NCI-H2227 (cell line): ENCODE measurements at regions not wholly inside any gene's neighbourhood (a gene's known extent, or its start where the extent isn't known, plus 50 kb on each side); places are given as distances from the start of the nearest gene placed in this dataset.
"Not testable (repeated sequence)": the region's sequence is repeated elsewhere in the genome, so short reads cannot be mapped to it uniquely, and the experiment has no call there.

Experiments
- DNase-seq: peaks from one replicate; lab custom pipeline; 2025; ENCODE audit not compliant: unreplicated experiment; lab: John Stamatoyannopoulos, UW

DNA sequence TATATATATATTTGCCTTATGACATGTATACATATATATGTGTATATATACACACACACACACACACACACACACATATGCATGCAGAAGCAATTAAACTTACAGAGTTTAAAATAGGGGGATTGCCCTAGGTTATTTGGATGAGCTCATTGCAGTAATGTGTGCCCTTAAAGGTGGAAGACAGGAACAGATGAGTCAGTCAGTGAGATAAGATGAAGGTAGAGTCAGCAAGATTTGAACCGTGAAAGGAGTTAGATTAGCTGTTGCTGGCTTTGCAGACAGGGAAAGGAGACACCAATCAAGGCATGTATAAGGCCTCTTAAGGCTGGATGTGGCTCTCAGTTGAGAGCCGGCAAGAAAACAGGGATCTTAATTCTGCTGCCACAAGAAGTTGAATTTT, 902.4 kb upstream of the RAG2 start:
- no peak for DNase-seq

- DNase-seq: no peak
These were observed 899.3 kb upstream of the RAG2 start for GRCh38 chr11:37497326-37497725.

GRCh38 chr11:37496201-37496600, 898.2 kb upstream of the RAG2 start:
- DNase-seq: no peak

- DNase-seq: no peak
These were observed 886.3 kb upstream of the RAG2 start for GRCh38 chr11:37484298-37484697.

- DNase-seq: no peak
These were observed 885.7 kb upstream of the RAG2 start for GRCh38 chr11:37483761-37484160.

GRCh38 chr11:37474889-37475288, 876.9 kb upstream of the RAG2 start:
- DNase-seq: no peak

DNA sequence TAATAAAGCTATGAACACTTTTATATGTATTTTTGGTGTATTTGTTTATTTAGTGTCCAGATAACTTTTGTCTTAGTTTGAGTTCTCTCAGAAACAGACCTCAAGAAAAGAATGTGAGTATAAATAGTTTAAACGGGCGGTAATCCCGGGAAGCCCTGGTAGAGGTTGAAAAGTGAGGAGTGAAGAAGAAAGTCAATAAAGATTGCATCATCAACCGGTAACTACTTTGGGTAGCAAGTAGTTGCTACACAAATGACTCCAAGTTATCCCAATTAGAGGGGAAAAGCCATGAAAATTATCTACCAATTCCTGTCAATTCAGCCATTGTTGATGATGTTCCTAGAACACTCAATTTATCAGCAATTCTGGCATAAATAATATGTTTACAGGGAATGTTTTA, 870.3 kb upstream of the RAG2 start:
- no peak for DNase-seq

GRCh38 chr11:37465221-37465620, 867.2 kb upstream of the RAG2 start:
- no peak for DNase-seq

GRCh38 chr11:37459456-37459855, 861.4 kb upstream of the RAG2 start:
- no peak for DNase-seq

- DNase-seq: no peak
These were observed 858.7 kb upstream of the RAG2 start for GRCh38 chr11:37456746-37457145.

DNA sequence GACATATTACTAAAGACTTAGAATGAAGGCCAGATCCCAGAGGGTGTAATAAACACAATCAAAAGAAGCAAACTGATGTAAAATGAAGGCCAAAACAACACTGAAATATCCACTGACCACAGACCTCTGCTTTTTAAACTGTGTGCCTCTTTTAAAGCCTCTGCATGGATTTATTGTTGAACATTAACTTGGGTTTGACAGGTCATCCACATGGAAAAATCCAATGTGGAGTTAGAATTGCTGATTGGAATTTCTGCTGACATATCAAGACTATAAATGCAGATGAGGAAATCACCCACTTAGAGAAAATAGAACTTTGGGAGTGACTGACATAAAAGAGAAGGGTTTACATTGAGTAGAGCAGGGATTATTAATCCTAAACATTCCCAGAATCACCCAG, 853.9 kb upstream of the RAG2 start:
- no peak for DNase-seq

DNA sequence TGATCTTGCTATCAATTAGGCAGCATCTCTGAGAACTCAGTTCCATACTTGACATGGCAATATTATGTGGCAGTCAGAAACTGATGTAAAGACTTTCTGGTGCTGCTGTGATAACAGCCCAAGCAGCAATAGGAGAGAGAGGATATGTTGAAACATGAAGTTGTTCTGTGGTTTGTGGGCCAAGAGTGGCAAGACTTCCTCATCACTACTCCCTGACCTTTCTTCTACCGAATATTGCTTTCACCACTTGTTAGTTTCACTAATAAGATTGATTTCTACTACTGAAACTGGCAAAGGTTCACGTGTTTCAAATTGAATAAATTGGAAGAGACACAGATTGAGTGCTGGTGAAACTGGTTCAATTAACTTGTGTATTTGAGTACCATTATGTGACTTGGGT, 852.6 kb upstream of the RAG2 start:
- no peak for DNase-seq

DNA sequence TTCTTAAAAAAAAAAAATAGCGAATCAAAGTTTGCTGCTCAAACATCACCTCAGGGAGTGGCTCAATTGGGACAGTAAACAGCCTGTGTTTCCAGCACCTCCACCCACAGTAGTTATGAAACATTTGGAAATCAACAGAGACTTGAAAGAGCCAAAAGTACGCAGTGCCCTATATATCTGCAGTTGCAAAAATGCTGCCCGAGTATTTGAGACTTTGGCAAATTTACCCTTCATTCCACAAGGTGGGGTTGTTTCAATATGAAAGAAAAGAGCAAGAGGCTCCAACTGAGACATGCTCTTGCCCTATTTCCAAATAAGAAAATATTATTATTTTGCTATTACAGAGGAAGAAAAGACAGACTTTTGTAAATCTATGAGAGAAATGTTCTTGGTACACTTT, 851.1 kb upstream of the RAG2 start:
- DNase-seq: peak; percentile 57

- DNase-seq: no peak
These were observed 844.5 kb upstream of the RAG2 start for GRCh38 chr11:37442576-37442975.

DNA sequence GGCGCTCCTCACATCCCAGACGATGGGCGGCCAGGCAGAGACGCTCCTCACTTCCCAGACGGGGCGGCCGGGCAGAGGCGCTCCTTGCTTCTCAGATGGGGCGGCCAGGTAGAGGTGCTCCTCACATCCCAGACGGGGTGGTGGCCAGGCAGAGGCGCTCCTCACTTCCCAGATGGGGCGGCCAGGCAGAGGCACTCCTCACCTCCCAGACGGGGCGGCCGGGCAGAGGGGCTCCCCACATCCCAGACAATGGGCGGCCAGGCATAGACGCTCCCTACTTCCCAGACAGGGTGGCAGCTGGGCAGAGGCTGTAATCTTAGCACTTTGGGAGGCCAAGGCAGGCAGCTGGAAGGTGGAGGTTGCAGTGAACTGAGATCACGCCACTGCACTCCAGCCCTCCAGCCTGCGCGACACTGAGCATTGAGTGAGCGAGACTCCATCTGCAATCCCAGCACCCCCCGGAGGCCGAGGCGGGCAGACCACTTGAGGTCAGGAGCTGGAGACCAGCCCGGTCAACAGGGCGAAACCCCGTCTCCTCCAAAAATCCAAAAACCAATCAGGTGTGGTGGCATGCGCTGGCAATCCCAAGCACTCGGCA, 833.7 kb upstream of the RAG2 start:
- not testable (repeated sequence) for DNase-seq

GRCh38 chr11:37430966-37431632, 833.1 kb upstream of the RAG2 start:
- DNase-seq: not testable (repeated sequence)

DNA sequence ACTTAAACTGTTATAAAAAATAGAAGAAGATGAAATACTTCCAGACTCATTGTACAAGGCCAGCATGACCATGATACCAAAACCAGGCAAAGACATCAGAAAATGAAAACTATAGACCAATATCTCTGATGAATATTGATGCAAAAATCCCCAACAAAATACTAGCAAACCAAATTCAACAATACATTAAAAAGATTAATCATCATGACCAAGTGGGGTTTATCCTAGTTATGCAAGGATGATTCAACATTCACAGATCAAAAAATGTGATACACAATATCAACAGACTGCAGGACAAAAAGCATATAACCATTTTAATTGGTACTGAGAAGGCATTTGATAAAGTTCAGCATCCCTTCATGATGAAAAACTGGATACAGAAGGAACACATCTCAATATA, 824.5 kb upstream of the RAG2 start:
- DNase-seq: no peak

- DNase-seq: no peak
These were observed 813.3 kb upstream of the RAG2 start for GRCh38 chr11:37411289-37411688.

DNA sequence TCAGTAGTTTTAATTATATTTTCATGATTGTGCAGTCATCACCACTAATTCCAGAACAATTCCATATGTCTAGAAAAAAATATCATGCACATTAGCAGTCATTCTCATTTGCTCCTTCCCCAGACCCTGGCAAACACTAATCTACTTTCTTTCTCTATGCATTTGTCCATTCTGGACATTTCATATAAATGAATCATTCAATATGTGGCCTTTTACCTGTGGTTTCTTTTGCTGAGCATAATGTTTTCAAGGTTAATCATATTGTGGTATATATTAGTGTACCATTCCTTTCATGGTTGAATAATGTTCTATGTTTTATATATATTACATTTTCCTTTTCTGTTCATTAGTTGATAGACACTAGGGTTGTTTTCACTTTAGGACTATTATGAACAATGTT, 811.1 kb upstream of the RAG2 start:
- no peak for DNase-seq

DNA sequence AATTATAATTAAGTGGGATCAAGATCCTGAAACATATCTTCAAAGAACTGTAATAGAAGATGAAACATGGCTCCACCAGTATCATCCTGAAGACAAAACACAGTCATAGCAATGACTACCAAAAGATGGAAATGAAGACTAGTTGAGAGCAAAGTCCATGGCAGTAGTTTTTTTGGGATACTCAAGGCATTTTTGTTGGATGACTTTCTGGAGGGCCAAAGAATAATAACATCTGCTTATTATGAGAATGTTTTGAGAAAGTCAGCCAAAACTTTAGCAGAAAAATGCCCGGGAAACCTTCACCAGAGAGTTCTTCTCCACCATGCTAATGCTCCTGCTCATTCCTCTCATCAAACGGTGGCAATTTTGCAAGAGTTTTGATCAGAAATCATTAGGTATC, 809.4 kb upstream of the RAG2 start:
- no peak for DNase-seq

DNA sequence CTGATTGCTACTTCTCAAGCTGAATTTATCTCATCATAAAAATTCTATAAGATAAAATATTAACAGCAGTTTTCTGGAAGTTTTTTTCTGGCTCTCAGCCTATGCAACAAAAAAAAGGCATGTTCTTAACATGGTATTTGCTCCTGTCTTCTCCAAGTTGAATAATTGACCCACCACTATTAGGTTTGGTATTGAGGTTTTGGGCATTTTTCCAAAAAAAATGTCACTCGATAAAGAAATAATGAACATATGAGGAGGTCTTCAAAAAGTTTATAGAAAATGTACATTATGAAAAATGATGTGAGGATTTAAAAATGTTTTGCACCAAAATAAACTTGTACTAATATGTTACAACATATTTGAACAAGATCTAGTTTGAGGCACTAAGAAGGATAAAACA, 808.6 kb upstream of the RAG2 start:
- DNase-seq: no peak

DNA sequence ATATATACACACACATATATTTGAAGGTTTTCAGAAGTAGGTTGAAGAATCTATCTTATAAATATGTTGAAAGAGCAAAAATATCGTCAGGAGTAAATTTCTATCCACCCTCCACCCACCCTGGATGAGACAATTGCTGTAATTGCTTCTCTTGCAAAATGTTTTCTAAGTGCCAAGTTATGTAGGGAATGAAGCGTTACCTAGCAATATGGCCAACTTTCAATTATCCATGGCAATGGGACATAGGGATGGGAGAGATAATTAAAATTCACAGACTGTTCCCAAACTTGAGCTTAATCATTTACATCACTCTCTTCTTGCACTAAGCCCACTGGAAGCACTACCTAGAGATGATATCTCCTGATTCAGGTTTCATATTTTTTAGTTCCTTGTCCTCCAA, 806.2 kb upstream of the RAG2 start:
- no peak for DNase-seq

GRCh38 chr11:37402663-37403062, 804.6 kb upstream of the RAG2 start:
- DNase-seq: no peak
